ENCODE measurements at regions not wholly inside any gene's neighbourhood (a gene's known extent, or its start where the extent isn't known, plus 50 kb on each side); places are given as distances from the start of the nearest gene placed in this dataset.

DNA sequence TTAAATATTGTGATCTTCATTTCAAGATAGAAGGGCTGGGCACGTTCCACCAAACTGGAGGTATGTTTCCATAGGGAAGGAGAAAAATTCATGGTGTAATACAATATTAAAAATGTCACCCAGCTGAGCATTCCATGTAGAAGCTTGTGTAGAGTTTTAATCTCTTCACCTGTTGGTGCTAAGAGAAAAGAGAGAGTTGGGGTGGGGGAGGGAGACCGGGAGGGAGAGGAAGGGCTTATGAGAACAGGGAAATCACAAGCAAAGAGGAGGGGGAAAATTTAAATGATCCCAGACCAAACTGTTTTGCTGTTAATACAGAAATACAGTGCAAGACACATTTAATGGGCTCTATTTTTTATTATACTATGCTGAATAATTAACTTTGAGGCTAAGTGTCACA is 345.8 kb downstream of the ZNF536 start:
- Histone ChIP-seq H3K79me2 (replicated peaks; ENCODE audit: insufficient read depth, low read length) (no peaks in the 10 kb centered on the region), H3K4me2 (ENCODE audit: low read length) (no peak overlapping the region), H3K36me3 (ENCODE audit: insufficient read depth, low read length) (no peaks in the 10 kb centered on the region), H2AFZ (ENCODE audit: low read depth, low read length) (no peak overlapping the region), H3K9ac (ENCODE audit: low read length) (no peak overlapping the region), H4K20me1 (ENCODE audit: insufficient read depth) (no peaks in the 10 kb centered on the region), H3K9me2 (ENCODE audit: insufficient read depth, low read length) (no peaks in the 10 kb centered on the region), H3K9me3 (ENCODE audit: low read length) (no peaks in the 10 kb centered on the region), H3F3A (ENCODE audit: insufficient read depth, low read length, poor library complexity, severe bottlenecking) (no peaks in the 10 kb centered on the region), H3K4me3 (ENCODE audit: low read length) (no peak overlapping the region), H3K27me3 (ENCODE audit: insufficient read depth, low read depth, low read length) (peaks cover 7% of the 10 kb centered on the region), H3K27ac (ENCODE audit: low read length) (no peak overlapping the region)
- TF ChIP-seq EZH2 (IDR thresholded peaks at IDR 0.05; ENCODE audit: borderline replicate concordance, insufficient read depth, low read length, poor library complexity, severe bottlenecking) = no peak
- no peak for TF ChIP-seq EP300 (conservative IDR thresholded peaks at IDR 0.05; ENCODE audit: poor library complexity, severe bottlenecking)
- TF ChIP-seq, protein P1, sequence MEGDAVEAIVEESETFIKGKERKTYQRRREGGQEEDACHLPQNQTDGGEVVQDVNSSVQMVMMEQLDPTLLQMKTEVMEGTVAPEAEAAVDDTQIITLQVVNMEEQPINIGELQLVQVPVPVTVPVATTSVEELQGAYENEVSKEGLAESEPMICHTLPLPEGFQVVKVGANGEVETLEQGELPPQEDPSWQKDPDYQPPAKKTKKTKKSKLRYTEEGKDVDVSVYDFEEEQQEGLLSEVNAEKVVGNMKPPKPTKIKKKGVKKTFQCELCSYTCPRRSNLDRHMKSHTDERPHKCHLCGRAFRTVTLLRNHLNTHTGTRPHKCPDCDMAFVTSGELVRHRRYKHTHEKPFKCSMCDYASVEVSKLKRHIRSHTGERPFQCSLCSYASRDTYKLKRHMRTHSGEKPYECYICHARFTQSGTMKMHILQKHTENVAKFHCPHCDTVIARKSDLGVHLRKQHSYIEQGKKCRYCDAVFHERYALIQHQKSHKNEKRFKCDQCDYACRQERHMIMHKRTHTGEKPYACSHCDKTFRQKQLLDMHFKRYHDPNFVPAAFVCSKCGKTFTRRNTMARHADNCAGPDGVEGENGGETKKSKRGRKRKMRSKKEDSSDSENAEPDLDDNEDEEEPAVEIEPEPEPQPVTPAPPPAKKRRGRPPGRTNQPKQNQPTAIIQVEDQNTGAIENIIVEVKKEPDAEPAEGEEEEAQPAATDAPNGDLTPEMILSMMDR (IDR thresholded peaks at IDR 0.05; ENCODE audit: poor library complexity, severe bottlenecking) = no peak
- no peak for TF ChIP-seq SMC3 (conservative IDR thresholded peaks at IDR 0.05; ENCODE audit: poor library complexity)
- no peak for TF ChIP-seq POLR2AphosphoS5 (IDR thresholded peaks at IDR 0.05)
- no peak for TF ChIP-seq TAF1 (IDR thresholded peaks at IDR 0.05; ENCODE audit: low read depth)
- TF ChIP-seq MXI1 (conservative IDR thresholded peaks at IDR 0.05; ENCODE audit: poor library complexity, severe bottlenecking) = no peak
- TF ChIP-seq RAD21 (conservative IDR thresholded peaks at IDR 0.05) = no peak
- TF ChIP-seq, protein P2, sequence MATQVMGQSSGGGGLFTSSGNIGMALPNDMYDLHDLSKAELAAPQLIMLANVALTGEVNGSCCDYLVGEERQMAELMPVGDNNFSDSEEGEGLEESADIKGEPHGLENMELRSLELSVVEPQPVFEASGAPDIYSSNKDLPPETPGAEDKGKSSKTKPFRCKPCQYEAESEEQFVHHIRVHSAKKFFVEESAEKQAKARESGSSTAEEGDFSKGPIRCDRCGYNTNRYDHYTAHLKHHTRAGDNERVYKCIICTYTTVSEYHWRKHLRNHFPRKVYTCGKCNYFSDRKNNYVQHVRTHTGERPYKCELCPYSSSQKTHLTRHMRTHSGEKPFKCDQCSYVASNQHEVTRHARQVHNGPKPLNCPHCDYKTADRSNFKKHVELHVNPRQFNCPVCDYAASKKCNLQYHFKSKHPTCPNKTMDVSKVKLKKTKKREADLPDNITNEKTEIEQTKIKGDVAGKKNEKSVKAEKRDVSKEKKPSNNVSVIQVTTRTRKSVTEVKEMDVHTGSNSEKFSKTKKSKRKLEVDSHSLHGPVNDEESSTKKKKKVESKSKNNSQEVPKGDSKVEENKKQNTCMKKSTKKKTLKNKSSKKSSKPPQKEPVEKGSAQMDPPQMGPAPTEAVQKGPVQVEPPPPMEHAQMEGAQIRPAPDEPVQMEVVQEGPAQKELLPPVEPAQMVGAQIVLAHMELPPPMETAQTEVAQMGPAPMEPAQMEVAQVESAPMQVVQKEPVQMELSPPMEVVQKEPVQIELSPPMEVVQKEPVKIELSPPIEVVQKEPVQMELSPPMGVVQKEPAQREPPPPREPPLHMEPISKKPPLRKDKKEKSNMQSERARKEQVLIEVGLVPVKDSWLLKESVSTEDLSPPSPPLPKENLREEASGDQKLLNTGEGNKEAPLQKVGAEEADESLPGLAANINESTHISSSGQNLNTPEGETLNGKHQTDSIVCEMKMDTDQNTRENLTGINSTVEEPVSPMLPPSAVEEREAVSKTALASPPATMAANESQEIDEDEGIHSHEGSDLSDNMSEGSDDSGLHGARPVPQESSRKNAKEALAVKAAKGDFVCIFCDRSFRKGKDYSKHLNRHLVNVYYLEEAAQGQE (IDR thresholded peaks at IDR 0.05; ENCODE audit: borderline replicate concordance) = no peak

DNA sequence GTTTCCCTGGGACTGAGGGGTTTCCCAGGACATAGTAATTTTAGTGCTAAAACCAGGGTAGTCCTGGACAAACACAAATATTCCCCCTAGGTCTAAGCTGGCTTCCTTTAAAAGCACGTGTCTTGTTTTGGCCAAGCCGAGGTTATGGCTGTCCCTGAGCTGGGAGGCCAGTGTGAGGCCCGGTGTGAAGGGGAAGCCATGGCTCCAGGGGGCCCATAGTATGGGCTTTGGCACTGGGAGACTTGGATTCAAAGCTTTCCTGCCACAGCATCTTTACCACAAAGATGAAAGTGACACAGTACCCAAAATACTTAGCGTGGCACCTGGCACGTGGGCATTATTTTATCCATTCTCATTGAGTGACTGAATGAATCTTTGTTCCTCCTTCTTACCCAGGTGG is 345.2 kb downstream of the ZNF536 start:
- Histone ChIP-seq H3K27me3 (ENCODE audit: insufficient read depth, low read depth, low read length) (peaks cover 7% of the 10 kb centered on the region), H3K9me2 (ENCODE audit: insufficient read depth, low read length) (no peaks in the 10 kb centered on the region), H3F3A (ENCODE audit: insufficient read depth, low read length, poor library complexity, severe bottlenecking) (no peaks in the 10 kb centered on the region), H3K27ac (ENCODE audit: low read length) (no peak overlapping the region), H3K36me3 (ENCODE audit: insufficient read depth, low read length) (no peaks in the 10 kb centered on the region), H2AFZ (ENCODE audit: low read depth, low read length) (no peak overlapping the region), H4K20me1 (ENCODE audit: insufficient read depth) (no peaks in the 10 kb centered on the region), H3K9me3 (ENCODE audit: low read length) (no peaks in the 10 kb centered on the region), H3K9ac (ENCODE audit: low read length) (no peak overlapping the region), H3K4me3 (ENCODE audit: low read length) (no peak overlapping the region), H3K4me2 (ENCODE audit: low read length) (no peak overlapping the region), H3K79me2 (replicated peaks; ENCODE audit: insufficient read depth, low read length) (no peaks in the 10 kb centered on the region)
- no peak for TF ChIP-seq EZH2 (IDR thresholded peaks at IDR 0.05; ENCODE audit: borderline replicate concordance, insufficient read depth, low read length, poor library complexity, severe bottlenecking)
- no peak for TF ChIP-seq EP300 (conservative IDR thresholded peaks at IDR 0.05; ENCODE audit: poor library complexity, severe bottlenecking)
- no peak for TF ChIP-seq RAD21 (conservative IDR thresholded peaks at IDR 0.05)
- no peak for TF ChIP-seq TAF1 (IDR thresholded peaks at IDR 0.05; ENCODE audit: low read depth)
- no peak for TF ChIP-seq MXI1 (conservative IDR thresholded peaks at IDR 0.05; ENCODE audit: poor library complexity, severe bottlenecking)
- TF ChIP-seq POLR2AphosphoS5 (IDR thresholded peaks at IDR 0.05) = no peak
- TF ChIP-seq, protein P1 (IDR thresholded peaks at IDR 0.05; ENCODE audit: poor library complexity, severe bottlenecking) = no peak
- TF ChIP-seq, protein P2 (IDR thresholded peaks at IDR 0.05; ENCODE audit: borderline replicate concordance) = no peak
- TF ChIP-seq SMC3 (conservative IDR thresholded peaks at IDR 0.05; ENCODE audit: poor library complexity) = no peak

All from neural cell (in vitro differentiated cells).